GM12875 (cell line): ENCODE measurements at regions not wholly inside any gene's neighbourhood (a gene's known extent, or its start where the extent isn't known, plus 50 kb on each side); places are given as distances from the start of the nearest gene placed in this dataset.

Source experiments
- H3K4me3 ChIP-seq: one replicate; pipeline ENCODE4 v1.5.1; 2011; ENCODE audit warnings: low read depth, low read length, control low read depth
- CTCF ChIP-seq: IDR thresholded peaks from 2 replicates; pipeline ENCODE4 v1.5.1; 2011; ENCODE audit warnings: low read depth, mild to moderate bottlenecking, control low read depth, inconsistent platforms, low read length, moderate library complexity, borderline replicate concordance; ENCODE audit not compliant: insufficient read depth

GRCh38 chr16:17901309-17901708 is 430.5 kb upstream of the XYLT1 start:
- TF ChIP-seq CTCF, result no peak
- H3K4me3 ChIP-seq, result no peak overlapping the region

- no peak overlapping the region for H3K4me3 ChIP-seq
- no peak for TF ChIP-seq CTCF
Measured at GRCh38 chr16:17899141-17899540, 428.4 kb upstream of the XYLT1 start.

- H3K4me3 ChIP-seq, result no peak overlapping the region
- TF ChIP-seq CTCF, result no peak
Measured at GRCh38 chr16:17887963-17888362, 417.2 kb upstream of the XYLT1 start.

- TF ChIP-seq CTCF, result no peak
- no peak overlapping the region for H3K4me3 ChIP-seq
Measured at GRCh38 chr16:17885659-17886207, 415.0 kb upstream of the XYLT1 start.

GRCh38 chr16:17877821-17878360 is 407.1 kb upstream of the XYLT1 start:
- no peak overlapping the region for H3K4me3 ChIP-seq
- no peak for TF ChIP-seq CTCF

- no peak overlapping the region for H3K4me3 ChIP-seq
- no peak for TF ChIP-seq CTCF
Measured at GRCh38 chr16:17866996-17867395, 396.2 kb upstream of the XYLT1 start.

- H3K4me3 ChIP-seq, result no peak overlapping the region
- TF ChIP-seq CTCF, result no peak
Measured at GRCh38 chr16:17861981-17862479, 391.3 kb upstream of the XYLT1 start.
